GM19455 (cell line): ENCODE measurements at regions not wholly inside any gene's neighbourhood (a gene's known extent, or its start where the extent isn't known, plus 50 kb on each side); places are given as distances from the start of the nearest gene placed in this dataset.

Experiments
- ATAC-seq: cut with Tn5 transposase; IDR thresholded peaks from one replicate; pipeline ENCODE4 v1.9.1; 2021; ENCODE audit not compliant: unreplicated experiment

GRCh38 chr2:107202962-107203591, 317.1 kb upstream of the ST6GAL2 start:
- no peak for ATAC-seq

- no peak for ATAC-seq
These were observed 329.7 kb upstream of the ST6GAL2 start for GRCh38 chr2:107215401-107216350.

GRCh38 chr2:107218208-107218607, 332.2 kb upstream of the ST6GAL2 start:
- ATAC-seq = no peak

GRCh38 chr2:107222466-107222865, 336.5 kb upstream of the ST6GAL2 start:
- ATAC-seq = no peak

DNA sequence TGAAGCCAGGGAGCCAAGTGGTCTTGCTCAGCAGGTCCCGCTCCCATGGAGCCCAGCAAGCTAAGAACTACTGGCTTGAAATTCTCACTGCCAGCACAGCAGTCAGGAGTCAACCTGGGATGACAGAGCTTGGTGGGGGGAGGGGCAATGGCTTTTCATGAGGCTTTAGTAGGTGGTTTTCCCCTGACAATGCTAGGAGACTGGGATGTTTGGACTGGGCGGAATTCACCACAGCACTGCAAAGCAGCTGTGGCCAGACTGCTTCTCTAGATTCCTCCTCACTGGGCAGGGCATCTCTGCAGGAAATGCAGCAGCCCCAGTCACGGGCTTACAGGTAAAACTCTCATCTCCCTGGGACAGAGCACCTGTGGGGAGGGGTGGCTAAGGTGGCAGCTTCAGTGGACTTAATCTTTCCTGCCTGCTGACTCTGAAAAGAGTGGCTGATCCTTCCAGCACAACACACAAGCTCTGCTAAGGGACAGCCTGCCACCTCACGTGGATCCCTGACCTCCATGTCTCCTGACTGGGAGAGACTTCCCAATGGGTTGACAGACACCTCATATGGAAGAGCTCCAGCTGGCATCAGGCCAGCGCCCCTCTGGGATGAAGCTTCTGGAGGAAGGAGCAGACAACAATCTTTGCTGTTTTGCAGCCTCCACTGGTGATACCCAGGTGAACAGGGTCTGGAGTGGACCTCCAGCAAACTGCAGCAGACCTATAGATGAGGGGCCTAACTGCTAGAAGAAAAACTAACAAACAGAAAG, 349.7 kb upstream of the ST6GAL2 start:
- ATAC-seq = no peak

DNA sequence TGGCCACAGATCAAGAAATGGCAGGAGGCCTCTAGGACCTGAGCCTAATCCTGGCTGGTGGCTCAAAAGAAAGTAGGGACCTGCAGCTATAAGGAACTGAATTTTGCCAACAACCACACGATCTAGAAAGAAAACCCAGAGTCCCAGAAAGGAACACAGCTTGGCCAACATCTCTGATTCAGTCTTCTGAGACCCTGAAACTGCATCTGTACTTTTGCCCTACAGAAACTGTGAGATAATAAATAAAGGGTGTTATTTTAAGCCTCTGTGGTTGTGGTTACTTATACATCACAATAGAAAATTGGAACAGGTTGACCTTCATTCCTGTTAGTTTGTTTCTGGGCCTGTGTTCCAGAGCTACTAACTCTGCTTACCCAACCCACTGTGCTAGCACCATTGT, 356.8 kb upstream of the ST6GAL2 start:
- ATAC-seq = no peak

DNA sequence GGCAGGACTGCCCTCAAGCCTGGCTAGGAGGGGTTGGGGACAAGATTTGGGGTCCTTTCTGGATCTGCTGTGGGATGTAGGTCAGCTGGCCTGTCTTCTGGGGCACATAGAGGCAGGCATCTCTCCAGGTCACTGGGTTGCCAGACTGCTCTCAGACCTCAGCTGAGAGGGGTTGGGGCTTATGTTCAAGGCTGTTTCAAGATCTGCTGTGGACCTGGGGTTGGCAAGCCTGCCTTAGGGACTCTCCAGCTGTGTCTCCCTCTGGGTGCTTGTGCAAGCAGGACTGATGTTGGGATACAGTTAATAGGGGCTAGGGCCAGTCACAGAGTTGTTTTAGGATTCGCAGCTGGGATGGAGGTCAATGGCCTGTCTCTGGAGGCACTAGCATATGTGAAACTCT, 363.0 kb upstream of the ST6GAL2 start:
- no peak for ATAC-seq

GRCh38 chr2:107255744-107256143, 369.8 kb upstream of the ST6GAL2 start:
- ATAC-seq = no peak

DNA sequence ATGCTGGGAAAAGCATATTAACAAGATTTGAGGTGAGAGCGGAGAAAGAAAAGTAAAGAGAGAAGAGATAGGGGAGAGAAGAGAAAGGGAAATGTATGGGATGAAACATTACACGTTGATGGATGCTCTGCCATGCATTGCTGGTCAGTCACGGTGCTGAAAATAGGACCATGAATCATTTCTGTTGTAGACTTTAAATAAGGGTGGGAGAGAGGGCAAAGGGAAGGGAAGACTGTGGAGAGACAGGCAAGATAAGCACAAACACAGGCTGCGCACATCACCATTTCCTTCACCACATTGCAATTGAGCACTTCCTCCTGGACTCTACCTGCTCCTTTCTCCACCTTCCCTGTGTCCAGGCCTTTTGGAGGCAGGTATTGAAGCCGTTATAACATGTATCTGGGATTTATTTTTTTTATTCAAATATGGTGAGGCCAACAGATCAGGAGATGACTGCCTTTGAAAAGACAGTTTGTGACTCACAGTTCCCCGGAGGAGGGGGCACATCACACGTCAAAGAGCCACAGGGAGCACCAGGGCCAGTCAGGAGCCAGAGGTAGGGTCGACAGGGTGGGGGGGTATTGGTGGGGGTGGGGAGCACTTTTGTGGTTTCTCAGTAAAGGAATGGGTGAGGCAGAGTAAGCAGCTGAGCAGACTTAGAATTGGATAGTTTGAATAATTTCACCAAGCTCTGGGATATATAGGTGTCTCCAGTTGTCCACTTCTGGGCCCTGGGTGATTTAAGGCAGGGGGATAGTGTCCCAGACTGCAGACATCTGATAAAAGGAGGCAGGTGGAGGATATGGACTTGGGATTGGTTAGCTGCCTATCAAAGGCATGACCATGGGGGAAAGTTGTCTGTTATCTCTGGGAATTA, 372.8 kb upstream of the ST6GAL2 start:
- no peak for ATAC-seq

DNA sequence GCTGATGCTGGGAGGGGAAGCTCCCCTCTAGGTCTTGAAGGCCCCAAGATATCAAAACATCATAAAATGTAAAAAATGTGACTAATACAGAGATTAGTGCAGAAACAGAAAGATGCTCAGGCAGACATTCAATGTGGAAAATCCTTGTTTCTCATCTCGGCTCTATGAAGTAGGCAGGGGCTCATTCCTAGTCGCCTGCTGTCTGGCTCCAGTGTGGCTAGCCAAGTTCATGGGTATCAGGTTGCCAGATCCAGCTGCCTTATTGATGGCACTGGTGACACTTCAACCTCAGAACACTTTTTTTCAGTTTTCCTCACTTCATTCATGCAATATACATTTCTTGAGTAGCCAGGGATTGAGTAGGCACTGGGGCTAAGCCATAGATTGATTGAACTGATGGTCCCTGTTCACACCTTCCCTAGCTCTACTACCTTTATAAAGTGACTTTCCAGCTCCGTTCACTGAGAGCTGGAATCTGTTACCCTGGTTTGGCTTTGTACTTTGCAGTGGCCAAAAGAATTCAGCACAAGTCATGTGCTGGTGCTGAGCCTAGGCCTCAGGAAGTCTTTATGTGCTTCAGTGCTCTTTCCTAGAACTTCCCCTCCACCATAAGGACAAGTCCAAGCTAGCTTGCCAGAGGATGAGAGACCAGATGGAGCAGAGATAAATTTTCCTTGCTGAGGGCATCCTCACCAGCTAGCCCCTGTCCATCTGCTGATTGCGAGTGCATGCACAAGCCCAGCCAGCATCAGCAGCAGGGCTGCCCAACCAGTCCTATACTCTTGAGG, 373.6 kb upstream of the ST6GAL2 start:
- ATAC-seq = no peak

DNA sequence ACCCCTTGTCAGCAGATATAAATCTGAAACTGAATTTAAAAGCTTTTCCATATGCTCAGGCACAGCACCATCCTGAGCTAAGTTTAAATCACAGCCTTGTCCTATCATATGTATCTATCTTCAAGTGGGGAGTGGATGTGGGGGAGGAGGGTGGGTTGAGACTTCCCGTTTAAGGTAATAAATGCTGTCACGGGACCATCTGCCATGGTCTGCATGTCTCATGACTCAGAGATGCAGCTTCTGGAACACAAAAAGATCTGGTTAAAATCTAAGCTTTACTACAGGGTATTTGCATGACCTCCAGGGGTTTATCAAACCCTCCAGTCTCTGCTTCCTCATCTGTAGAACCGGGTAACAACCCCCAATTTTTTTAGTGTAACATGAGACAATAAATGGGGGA, 377.7 kb upstream of the ST6GAL2 start:
- ATAC-seq = no peak

DNA sequence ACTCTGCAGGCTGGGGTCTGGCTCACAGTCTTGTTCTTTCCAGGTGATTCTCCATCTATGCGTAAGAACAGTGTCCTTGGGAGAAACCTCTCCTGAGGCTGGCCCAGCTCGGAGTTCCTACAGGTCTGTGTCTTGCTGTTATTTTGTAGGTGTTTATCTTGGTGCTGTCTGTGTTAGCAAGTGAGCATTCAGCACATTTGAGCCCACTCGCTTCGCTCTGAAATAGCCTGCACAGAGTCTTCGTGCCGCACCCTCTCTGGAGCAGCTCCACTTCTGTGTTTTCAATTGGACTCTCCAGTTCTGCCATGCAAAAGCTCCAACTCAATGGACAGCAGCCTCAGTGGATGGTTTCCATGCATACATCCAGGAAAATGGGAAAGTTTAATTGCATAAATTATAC, 378.2 kb upstream of the ST6GAL2 start:
- ATAC-seq = no peak

DNA sequence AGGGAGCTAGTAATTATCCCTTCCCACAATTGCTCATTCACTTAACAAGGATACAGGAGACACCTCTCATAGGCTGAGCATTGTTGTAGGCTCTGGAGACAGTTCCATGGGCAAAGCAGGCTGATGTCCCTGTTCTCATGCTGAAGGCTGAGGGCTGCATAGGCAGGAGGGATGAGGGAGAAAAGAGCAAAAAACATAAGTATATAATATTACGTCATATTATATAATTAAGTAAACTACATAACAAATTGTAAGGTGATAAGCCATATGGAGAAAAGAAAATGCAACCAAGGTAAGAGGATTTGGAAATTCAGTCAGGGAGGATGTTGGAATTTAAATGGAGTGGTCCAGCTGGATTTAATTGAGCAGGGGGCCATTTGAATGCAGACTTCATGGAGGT, 380.6 kb upstream of the ST6GAL2 start:
- no peak for ATAC-seq

DNA sequence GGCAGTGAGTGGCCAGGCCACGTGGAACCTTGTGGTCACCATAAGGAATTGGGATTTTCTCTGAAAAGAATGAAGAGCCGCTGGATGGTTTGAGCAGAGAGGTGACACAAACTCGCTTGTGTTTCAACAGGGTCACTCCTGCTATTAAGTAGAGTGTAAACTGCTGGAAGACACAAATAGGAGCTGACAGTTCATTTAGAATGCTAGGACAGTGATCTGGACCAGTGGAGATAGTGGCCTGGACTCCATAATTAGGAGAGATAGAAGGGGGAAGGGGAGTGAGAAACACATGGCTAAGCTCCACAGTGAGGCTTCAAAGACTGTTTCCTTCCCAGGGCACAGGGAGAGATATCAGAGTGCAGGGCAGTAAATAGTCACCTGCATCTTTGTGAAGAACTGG, 381.1 kb upstream of the ST6GAL2 start:
- ATAC-seq = no peak

GRCh38 chr2:107276034-107276433, 390.1 kb upstream of the ST6GAL2 start:
- no peak for ATAC-seq

- no peak for ATAC-seq
These were observed 392.7 kb upstream of the ST6GAL2 start for GRCh38 chr2:107278672-107279071.

DNA sequence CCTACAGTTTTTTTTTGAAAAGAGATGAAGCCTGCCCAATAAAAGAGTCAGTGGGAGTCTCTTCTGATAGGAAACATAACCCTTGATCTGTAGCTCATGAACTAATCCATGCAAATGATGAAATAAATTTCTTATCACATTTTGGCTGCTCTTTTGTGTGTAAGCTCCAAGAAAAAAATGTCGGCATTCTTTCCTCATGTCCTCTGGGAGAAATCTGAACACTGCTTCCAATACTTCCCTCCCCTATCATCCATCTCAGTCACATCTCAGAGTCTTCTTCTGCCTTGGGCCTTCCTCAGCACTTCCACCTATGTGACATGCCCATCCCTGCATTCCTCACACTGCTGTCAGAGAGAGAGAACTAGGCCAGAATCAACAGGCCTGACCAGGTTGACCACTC, 395.7 kb upstream of the ST6GAL2 start:
- ATAC-seq = no peak

DNA sequence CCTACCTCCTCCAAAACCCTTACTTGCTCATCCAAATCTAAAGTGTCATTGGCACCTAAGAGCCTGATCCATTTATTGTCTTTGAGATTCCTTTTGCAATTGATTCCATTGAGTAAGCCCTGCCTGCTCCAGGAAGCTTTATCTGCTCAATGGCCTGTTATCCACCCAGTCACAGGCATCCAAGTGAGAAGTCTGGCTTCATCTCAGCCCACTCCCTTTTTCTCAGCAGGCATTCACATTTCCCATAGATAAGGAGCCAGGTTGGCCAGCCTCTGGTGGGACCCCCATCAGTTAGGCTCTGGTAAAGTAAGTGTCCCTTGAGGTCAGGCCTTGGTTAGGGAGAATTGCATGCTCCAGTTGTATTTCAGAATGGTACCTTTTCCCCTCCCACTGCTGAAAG, 396.2 kb upstream of the ST6GAL2 start:
- ATAC-seq = no peak

- no peak for ATAC-seq
These were observed 399.8 kb upstream of the ST6GAL2 start for GRCh38 chr2:107285621-107286299.
